Activated CD4-positive, alpha-beta T cell treated with anti-CD3 and anti-CD28 coated beads, Interleukin-2, amount 50 U/mL, for 1 hour (primary cell): ENCODE measurements at regions not wholly inside any gene's neighbourhood (a gene's known extent, or its start where the extent isn't known, plus 50 kb on each side); places are given as distances from the start of the nearest gene placed in this dataset.
A peak's percentile ranks its signal among the peaks of the same experiment; 100 is the strongest.

Experiments
- DNase-seq: peaks from one replicate; pipeline ENCODE4 v3.0.0-alpha.2; 2020

DNA sequence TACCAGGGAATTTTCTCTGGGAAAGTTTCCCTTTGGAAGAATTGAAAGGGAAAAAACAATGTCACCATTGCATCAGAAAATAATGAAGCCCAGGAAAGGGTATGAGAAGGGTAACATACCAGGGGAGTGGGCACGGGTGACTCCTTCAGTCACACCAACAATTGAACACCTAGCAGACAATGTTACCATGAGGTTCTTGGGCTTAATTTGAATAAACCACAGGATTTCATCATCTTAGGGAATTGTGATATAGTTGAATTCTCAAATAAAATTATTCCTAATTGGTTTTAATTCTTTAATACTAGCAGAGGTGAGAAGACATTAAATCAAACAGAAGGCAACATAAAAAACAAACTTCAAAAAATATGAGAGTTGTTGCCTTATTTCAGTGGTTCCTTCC lies 73.7 kb upstream of the RREB1 start:
- no peak for DNase-seq

DNA sequence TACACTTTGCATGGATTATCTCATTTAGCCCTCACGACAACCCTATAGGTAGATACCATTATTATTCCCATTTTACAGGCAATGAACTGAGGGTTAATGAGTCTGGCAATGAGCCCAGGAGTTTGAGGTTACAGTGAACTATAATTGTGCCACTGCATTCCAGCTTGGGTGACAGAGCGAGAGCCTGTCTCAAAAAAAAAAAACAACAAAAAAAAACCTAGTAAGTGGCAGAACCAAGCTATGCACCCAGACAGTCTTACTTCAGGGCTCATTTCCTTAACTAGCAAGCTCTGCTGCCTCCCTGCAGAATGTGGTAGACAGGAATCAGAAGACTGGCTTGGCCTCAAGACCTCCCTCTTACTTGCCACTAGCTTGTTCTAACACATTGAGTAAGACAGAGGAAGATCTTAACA lies 71.9 kb upstream of the RREB1 start:
- no peak for DNase-seq

DNA sequence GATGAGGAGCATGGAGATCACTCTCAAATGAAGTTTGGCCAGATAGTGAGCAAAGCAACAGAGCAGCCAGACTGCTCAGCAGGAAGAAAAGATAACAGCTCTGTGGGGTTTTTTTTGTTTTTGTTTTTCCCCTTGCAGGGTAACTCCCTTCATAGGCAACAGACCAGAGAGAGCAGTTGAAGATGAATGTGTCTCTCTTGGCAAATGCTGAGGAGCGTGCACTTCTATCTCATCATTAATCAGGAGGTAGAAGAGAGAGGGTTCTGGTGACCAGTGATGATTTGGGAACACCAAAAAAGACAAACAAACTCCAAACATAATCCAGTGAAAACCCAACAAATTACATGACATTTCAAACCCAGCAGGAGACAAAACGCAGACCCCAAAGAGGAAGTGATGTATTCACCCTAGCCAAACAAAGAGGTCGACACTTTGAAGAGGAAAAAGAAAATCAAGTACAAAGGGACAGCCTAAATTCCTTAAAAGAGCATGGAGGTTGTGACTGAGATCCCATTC lies 66.2 kb upstream of the RREB1 start:
- no peak for DNase-seq

DNA sequence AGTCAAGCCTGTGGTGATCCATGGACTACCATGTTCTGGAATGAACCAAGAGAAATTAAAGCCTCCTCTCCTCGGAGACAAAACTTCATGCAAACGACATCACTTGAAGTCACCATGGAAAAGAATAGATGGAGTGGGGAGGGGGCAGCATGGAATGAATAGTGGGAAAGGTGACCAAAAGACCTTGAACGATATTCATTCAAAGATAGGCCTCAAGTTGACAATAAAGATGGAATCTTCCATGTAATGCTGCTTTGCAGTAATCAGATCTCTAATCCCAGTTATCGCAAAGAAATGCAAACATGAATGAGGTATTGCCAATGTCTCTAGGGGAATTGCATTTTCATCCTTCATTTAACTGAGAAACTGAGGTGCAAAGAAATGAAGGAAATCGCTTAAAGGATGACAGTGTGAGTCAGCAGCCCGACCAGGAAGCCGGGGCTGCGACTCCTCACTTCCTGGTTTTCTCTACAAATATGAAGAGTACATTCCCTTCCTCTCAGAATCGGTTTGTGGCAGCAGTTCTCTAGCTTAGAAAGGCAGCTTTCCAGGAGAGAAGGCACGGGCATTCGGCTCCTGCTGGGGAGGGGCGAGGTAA lies 65.6 kb upstream of the RREB1 start:
- no peak for DNase-seq

DNA sequence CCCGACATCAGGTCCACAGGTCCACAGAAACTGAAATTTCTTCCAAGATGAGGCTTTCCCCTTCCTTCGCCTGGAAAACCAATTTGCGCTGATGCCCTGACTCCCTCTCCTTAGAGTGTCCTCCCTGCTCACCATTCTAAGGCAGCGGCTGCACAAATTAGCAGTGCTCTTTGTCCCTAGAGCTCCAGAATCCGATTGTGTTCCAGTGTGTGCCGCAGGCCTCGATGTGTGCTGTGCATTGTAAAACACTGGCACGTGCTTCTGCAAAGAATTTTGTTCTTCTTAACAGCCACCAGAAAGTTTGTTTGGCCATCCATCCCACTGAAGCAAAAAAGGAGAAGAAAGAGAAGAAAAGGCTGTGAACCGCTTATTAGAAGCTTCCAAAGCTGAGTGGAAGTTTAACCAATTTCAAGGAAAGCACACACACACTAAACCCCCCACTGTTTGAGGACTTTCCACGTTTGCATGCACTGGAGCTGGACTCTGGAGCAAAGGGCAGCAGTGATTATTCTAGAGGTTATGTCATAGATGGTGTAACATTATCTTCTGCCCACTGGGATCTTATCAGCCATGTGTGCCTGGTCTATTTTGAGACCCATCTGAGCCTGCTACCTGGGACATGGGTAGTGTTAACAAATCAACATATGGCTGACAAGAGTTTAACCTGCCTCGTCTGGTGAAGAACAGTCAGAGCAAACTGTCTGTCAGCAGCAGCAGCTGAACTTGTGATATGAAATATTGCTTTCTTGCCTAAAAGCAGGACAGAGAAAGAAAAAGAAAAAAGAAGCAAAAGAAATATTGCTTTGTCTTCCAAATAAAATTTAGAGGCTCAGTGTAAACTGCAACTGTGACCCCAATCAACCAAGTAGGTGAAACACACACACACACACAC lies 64.9 kb upstream of the RREB1 start:
- DNase-seq = no peak

DNA sequence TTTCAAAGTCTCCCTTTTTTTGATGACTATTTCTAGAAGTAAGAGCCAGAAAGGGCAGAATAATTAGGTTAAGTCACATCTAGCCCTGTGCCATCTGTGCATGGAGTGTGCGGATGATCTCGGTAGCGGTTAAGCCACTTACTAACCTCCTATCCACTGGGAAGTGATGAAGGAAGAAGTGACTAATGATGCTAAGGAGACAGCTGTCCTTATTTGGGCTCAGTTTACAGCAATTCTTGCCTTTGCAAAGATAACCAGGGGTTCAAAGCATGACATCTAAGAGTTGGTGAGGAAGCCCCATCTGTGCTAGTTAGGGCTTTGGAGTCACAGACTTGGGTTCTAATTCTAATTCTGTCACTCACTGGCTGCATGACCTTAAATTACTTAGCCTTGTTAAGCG lies 62.4 kb upstream of the RREB1 start:
- no peak for DNase-seq

DNA sequence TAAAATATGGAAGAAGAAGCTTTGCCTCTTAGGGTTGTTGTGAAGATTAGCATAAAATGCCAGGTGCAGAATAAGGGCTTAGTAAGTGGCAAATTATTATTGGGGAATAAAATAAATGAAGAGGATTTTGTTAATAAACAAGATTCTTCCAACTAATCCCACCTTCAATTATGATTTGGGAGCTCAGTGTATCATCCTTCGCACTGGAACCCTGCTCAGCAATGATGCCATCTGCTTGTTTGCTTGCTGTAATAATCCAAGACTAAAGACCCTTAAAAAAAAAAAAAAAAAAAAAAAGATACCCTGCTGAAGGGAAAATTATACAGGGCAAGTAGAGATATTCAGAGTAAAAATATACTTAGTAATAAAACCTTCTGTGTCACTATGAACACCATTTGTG lies 62.0 kb upstream of the RREB1 start:
- DNase-seq = no peak

DNA sequence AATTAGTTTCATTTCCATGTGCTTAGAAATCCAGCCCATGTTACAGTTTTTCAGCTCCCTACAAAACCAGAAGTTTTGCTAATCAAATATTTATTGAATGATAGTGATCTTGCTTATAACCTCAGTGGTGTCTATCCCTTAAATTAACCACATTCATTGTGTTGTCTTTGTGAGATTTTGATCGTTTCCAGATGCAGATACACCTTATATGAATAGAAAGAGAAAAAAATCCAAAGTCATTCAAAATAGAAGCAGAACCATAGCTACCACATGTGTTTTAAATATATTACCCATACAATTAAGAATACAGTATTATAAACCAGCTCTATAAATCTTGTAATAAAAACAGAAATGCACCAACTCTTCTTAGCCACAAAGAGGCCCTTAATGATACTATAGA lies 60.6 kb upstream of the RREB1 start:
- DNase-seq = no peak

DNA sequence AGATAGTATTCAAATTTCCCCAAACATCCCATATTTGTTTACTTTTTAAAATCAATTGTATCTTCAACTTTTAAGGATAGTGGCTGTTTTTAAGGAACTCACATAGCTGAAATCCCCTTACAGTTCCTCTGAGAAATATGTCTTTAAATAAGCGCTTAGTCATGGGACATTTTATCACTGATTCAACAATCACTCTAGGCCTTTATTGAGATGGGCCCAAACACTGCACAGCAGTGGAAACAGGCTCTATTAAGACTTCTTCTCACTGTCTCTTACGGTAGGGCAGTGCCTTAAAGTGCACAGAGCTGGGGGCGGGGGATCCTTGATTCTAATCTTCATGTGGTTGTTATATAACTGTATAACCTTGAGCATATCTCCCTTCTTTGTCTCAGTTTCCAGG lies 59.8 kb upstream of the RREB1 start:
- no peak for DNase-seq

DNA sequence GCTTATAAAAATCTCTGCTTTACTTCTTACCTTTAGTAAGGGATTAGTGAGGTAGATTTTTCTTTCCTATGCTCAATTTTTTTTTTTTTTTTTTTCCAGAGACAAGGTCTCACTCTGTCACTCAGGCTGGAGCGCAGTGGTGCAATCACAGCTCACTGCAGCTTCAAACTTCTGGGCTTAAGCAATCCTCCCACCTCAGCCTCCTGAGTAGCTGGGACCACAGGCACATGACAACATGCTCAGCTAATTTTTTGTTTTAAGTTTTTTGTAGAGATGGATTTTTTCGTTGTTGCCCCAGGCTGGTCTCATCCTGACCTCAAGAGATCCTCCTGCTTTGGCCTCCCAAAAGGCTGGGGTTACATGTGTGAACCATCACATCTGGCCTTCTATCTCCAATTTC lies 58.9 kb upstream of the RREB1 start:
- no peak for DNase-seq

DNA sequence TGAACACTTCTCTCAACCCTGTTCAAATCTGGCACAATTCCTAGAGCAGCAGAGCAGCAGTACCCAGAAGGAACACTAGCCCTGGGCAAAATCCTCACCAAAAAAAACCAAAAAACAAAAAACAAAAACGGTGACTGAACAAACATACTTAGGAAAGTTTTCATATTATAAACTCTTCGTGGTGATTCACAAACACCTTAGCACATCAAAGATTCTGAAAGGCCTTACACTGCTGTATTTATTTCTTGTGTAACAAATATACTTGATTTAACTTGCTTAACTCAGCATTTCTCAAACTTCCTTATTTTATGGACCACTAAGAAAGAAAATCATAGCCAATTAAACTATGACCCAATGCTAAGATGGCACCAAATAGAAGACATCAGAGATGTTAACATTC lies 57.8 kb upstream of the RREB1 start:
- no peak for DNase-seq

DNA sequence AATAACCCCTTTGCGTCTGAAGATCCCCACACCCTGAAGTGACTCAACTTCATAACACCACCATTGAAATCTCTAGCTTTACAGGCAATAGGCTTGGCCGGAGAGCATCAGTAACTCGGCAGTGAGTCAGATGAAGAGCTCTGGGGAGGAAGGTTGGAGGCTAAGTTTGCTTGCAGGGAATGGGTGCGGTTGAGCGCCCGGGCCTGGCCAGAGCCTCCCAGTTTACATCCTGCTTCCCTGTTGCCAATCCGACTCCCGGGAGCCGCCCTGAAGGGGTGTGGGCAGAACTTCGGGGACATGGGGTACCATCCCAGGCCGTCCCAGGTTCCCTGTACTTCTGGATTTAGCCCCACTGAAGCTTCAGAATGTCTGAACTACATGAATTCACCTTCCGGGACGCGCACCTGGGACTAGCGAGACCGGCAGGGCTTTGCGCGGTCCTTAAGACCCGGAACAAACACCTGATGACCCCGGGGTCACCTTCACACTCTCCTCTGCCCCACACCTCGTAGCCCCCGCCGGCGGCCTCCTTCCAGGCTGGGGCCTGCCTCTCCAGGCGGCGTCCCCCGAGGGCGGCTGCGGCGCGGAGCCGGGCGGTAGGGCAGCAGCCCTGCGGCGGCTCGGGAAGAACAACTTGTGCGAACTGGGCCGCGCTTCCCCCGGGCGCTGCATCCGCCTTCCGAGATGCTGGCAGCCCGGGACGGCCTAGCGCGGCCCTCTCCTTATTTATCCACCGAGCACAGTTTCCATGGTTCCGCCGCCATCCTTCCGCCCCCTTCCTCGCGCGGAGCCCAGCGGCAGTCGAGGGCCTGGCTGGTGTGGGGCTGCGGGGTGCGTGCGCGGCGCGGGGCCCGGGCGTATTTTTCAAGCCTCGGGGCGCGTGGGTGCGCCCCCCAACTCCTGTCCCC lies 56.6 kb upstream of the RREB1 start:
- peak; percentile 36 for DNase-seq

DNA sequence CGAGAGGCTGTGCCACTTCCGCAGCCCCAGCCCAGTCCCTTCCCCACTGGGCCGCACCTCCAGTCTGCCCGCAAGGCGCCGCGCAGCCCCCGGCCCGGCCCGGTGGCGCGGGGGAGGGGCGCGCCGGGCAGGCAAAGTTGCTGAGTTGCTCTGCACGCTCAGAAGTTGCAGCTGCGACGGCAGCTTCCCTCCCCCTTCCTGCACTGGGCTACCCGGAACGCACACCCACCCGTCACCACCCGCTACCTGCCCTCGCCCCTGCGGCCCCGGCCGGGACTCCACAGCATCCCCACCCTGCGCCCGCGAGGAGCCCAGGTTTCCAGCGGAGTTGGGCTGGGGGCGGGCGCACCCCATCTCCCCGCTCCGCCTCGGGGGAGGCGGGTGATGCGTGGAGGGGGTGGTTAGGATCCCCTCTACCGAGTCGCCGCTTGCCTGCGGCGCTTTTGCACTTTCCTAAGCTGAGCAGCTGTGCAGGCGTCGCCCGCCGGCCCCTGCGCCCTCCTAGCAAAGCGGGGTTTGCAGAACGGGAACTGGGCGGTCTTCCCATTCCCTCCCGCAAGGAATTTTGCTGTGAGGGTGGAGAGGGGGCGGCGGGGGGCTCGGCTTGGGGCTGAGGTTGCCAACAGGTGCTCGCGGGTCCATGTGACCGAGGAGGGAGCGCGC lies 55.9 kb upstream of the RREB1 start:
- peak; percentile 56 for DNase-seq

DNA sequence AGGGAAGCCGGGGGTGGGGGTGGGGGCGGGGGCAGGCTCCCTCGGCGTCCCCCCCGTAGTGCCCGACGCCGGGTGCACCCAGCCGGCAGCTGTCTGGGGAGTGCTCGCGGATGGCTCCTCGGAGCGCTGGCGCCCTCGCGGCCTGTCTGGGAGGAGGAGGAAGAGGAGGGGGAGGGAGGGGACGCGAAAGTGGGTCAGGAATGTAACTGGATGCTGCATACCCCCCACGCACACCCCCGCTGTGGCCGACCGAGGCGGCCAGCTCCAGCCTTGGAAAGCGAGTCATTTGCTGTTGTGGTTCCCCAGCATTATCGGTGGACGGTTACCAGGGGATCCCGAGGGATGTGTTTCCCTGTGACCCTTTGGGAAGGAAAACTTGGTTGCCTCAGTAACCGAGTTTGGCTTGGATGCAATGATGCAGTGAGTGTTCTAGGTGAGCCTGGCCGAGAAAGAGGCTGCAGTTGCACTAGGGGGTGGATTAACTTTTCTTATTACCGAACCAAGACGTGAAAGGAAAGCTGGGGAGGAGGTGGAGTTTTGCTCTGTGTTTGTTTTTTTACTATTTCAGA lies 55.2 kb upstream of the RREB1 start:
- DNase-seq = peak; percentile 9

DNA sequence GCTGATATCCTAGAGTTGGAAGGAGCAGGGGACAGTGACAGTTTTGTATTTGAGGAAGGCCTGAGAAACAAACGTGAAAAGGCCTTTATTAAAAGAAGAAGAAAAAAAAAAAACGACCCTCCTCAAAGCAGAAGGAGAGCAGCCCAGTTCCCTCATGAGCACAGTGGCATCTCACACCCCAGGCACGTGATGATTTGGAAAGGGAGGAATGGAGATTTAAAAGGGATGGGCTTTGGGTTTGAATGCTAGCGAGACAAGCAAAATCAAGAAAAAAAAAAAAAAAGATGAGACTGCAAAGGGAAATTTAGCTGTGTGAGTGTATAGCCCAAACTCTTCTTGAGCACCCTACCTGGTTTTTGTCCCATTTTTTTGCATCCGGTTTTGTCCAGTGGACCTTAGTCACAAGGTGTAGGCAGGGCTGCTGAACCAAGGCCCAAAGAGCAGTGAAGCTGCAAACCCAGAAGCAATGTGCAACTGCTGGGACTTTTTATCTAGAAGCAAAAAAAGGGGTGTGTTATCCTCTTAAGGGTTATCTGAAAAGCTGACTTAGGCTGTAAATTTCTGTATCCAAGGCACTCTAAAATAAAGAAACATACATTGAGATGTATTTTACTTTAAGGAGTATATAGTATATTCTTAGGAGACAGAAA lies 54.5 kb upstream of the RREB1 start:
- DNase-seq = no peak
